HL-60 (cell line): ENCODE measurements at regions not wholly inside any gene's neighbourhood (a gene's known extent, or its start where the extent isn't known, plus 50 kb on each side); places are given as distances from the start of the nearest gene placed in this dataset.

Experiments
- DNase-seq, 2 experiments: peaks; one replicate each; pipeline ENCODE4 v3.0.0-alpha.2; 2010 to 2020; ENCODE audit warnings: low read depth in 1 of 2, low spot score in 1 of 2
- H3K27ac ChIP-seq: fragments of 250-450 bp; sonication (Bioruptor Pico); replicated peaks from 2 replicates; pipeline ENCODE4 v1.5.1; 2020; ENCODE audit warnings: mild to moderate bottlenecking, moderate library complexity
- H3K27me3 ChIP-seq: fragments of 250-450 bp; sonication (Bioruptor Pico); 2 replicates; pipeline ENCODE4 v1.5.1; 2021; ENCODE audit warnings: mild to moderate bottlenecking, moderate library complexity; ENCODE audit not compliant: insufficient read depth, poor library complexity, severe bottlenecking
- H3K4me3 ChIP-seq: replicated peaks from 2 replicates; pipeline ENCODE4 v1.5.1; 2011; ENCODE audit warnings: mild to moderate bottlenecking, control low read depth, low read length; ENCODE audit not compliant: insufficient read depth
- GABPA ChIP-seq: IDR thresholded peaks from 2 replicates; pipeline ENCODE4 v1.6.1; 2012; ENCODE audit warnings: low read depth
- POLR2AphosphoS5 ChIP-seq: IDR thresholded peaks from 2 replicates; pipeline ENCODE4 v1.6.1; 2012; ENCODE audit warnings: low read depth
- SPI1 ChIP-seq: IDR thresholded peaks from 2 replicates; pipeline ENCODE4 v1.6.1; 2012; ENCODE audit warnings: low read depth, mild to moderate bottlenecking, borderline replicate concordance
- TF ChIP-seq, protein P1 (sequence below): IDR thresholded peaks from 2 replicates; pipeline ENCODE4 v1.6.1; 2012; ENCODE audit warnings: low read depth; ENCODE audit not compliant: insufficient replicate concordance
- TF ChIP-seq, protein P2 (sequence below): IDR thresholded peaks from one replicate; pipeline ENCODE4 v1.5.1; 2011; ENCODE audit warnings: low read length, control low read depth, inconsistent platforms; ENCODE audit not compliant: insufficient read depth

DNA sequence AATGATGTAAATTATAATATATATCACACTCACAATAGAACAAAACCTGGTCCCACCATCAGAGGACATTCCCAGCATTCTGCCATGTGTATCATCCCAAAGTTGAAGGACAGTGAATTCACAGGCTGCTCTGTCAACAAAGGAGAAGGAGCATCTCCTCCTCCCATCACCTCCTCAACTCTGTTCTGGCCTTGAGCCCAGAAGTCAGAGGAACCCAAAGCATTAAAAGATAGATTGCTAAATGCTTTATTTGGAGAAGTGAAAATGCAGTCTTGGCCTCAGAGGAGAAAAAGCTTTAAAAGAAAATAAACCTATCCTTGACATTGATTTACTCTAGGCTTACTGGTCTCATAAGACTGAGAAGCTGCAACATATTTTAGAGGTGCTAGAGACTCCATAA is 268.8 kb upstream of the RASGEF1B start:
- TF ChIP-seq POLR2AphosphoS5, result no peak
- TF ChIP-seq, protein P1, sequence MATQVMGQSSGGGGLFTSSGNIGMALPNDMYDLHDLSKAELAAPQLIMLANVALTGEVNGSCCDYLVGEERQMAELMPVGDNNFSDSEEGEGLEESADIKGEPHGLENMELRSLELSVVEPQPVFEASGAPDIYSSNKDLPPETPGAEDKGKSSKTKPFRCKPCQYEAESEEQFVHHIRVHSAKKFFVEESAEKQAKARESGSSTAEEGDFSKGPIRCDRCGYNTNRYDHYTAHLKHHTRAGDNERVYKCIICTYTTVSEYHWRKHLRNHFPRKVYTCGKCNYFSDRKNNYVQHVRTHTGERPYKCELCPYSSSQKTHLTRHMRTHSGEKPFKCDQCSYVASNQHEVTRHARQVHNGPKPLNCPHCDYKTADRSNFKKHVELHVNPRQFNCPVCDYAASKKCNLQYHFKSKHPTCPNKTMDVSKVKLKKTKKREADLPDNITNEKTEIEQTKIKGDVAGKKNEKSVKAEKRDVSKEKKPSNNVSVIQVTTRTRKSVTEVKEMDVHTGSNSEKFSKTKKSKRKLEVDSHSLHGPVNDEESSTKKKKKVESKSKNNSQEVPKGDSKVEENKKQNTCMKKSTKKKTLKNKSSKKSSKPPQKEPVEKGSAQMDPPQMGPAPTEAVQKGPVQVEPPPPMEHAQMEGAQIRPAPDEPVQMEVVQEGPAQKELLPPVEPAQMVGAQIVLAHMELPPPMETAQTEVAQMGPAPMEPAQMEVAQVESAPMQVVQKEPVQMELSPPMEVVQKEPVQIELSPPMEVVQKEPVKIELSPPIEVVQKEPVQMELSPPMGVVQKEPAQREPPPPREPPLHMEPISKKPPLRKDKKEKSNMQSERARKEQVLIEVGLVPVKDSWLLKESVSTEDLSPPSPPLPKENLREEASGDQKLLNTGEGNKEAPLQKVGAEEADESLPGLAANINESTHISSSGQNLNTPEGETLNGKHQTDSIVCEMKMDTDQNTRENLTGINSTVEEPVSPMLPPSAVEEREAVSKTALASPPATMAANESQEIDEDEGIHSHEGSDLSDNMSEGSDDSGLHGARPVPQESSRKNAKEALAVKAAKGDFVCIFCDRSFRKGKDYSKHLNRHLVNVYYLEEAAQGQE, result no peak
- no peak for TF ChIP-seq GABPA
- TF ChIP-seq, protein P2, sequence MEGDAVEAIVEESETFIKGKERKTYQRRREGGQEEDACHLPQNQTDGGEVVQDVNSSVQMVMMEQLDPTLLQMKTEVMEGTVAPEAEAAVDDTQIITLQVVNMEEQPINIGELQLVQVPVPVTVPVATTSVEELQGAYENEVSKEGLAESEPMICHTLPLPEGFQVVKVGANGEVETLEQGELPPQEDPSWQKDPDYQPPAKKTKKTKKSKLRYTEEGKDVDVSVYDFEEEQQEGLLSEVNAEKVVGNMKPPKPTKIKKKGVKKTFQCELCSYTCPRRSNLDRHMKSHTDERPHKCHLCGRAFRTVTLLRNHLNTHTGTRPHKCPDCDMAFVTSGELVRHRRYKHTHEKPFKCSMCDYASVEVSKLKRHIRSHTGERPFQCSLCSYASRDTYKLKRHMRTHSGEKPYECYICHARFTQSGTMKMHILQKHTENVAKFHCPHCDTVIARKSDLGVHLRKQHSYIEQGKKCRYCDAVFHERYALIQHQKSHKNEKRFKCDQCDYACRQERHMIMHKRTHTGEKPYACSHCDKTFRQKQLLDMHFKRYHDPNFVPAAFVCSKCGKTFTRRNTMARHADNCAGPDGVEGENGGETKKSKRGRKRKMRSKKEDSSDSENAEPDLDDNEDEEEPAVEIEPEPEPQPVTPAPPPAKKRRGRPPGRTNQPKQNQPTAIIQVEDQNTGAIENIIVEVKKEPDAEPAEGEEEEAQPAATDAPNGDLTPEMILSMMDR, result no peak
- no peak for TF ChIP-seq SPI1
- Histone ChIP-seq H3K27me3 (no peaks in the 10 kb centered on the region), H3K27ac (no peak overlapping the region), H3K4me3 (no peak overlapping the region)
- DNase-seq, result no peak

- Histone ChIP-seq H3K4me3 (no peak overlapping the region), H3K27ac (no peak overlapping the region), H3K27me3 (no peaks in the 10 kb centered on the region)
- no peak for TF ChIP-seq POLR2AphosphoS5
- TF ChIP-seq SPI1, result no peak
- TF ChIP-seq, protein P2, result no peak
- no peak for TF ChIP-seq GABPA
- TF ChIP-seq, protein P1, result no peak
- DNase-seq, result no peak
Measured at GRCh38 chr4:81738891-81739290, 267.2 kb upstream of the RASGEF1B start.

DNA sequence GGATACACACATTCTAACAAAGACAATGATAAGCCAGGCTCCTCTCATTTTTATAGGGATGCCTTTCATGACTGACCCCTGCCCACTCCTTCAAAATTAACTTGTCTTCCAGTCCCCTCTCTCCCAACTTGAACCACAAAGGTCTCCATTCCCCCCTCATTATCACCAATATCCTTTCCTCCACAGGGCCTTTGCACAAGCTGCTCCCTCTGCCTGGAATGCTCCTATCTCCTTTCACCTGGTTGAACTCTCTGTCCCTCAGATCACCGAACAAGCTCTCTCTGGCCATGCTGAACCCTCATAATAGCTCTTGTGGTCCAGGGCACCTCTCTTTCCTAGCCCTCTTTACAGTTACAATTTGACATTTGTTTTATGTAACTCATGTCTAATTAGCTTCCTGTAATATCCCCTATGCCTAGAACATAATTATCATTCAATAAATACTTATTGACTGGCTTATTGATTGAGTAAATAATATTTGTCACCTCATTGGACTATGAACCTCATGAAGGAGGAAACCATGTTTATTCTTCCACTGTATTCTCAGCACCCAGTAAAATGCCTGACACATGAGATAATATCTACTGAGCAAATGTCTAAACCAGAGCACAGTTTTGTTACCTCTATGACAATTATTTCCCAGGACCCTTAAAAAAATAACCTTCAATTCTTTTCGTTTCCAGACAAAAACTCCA is 266.3 kb upstream of the RASGEF1B start:
- Histone ChIP-seq H3K27me3 (no peaks in the 10 kb centered on the region), H3K4me3 (no peak overlapping the region), H3K27ac (no peak overlapping the region)
- DNase-seq, result no peak
- TF ChIP-seq SPI1, result no peak
- TF ChIP-seq GABPA, result no peak
- TF ChIP-seq POLR2AphosphoS5, result no peak
- TF ChIP-seq, protein P2, result no peak
- TF ChIP-seq, protein P1, result no peak
